Renal pelvis (tissue), 1 donor: ENCODE measurements at regions not wholly inside any gene's neighbourhood (a gene's known extent, or its start where the extent isn't known, plus 50 kb on each side); places are given as distances from the start of the nearest gene placed in this dataset.

ENCODE experiments used
- DNase-seq: peaks from one replicate; pipeline ENCODE4 v3.0.0-alpha.2; 2013

DNA sequence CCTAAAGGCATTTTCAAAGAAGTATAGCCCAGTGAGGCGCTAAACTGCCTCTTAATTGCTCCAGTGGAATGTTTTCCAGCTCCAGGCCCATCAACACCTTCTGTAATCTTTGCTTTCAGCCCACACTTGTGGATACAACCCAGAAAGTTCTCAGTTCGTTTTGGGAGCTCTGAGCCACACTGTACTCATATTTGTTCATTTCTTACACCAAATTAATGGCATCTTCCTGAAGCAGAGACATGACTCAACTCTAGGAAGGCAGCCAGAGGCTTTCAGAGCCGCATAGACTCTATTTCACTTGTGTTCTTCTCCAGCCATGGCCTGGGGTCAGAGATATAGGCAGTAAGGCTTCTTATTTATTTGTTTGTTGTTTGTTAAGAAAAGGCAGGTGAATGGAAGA, 175.5 kb upstream of the NCAM1 start:
- DNase-seq = no peak

GRCh38 chr11:112786196-112786595, 175.0 kb upstream of the NCAM1 start:
- DNase-seq = no peak

DNA sequence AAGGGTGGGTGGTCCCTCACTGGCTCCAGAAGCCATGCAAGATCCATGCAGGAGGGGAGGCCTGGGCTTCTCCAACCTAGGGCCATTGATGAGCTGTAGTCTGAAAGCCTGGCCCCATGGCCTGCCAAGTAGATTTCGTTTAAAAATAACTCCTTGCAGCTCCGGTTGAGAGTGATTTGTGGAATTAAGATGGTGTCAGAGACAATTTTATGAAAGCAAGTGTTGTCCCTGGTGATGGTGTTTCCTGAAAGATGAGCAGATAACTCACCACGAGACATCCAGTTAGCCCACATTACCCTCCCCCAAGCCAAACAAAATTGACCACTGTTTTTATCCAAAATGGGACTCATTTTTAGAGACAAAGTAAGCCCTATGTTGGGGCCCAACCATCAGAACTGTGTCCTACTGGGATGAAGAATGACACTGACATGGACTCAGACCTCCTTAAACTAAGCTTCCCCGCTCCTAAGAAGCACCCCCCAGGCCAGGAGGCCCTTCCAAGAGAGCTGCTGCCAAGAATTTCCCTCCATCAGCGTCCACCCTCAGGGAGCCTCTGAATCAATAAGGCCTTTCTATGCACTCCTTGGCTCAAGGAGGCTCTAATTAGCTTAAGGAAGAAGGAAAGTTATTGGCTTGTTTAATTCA, 174.2 kb upstream of the NCAM1 start:
- no peak for DNase-seq

- DNase-seq = no peak
These were observed 171.7 kb upstream of the NCAM1 start for GRCh38 chr11:112789481-112789880.

- no peak for DNase-seq
These were observed 170.9 kb upstream of the NCAM1 start for GRCh38 chr11:112790286-112790685.

- DNase-seq = no peak
These were observed 169.2 kb upstream of the NCAM1 start for GRCh38 chr11:112792070-112792469.

GRCh38 chr11:112793416-112793815, 167.8 kb upstream of the NCAM1 start:
- DNase-seq = no peak

DNA sequence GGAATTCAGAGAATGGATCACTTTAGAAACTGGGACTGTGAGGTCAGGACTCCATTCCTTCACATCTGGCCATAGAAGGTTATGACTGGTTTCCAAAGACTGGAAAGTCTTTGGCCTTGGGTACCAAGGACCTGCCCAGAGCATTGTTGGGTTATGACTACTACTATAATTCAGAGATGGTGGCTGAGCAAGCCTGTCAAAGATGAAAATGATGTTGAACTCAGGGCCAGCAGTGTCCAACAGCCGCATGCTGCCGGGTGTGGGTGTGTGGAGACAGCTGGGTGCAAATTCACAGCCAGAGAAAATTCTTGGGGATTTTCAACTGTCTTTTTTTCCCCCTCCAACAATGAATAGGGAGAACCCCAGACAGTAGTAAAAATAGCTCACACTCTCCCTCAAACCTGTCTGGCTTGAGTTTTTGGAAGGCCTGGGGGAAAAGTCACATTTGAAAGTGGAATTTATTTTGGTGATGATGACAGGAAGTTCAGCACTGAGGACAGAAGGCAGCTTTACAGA, 166.8 kb upstream of the NCAM1 start:
- DNase-seq = no peak

DNA sequence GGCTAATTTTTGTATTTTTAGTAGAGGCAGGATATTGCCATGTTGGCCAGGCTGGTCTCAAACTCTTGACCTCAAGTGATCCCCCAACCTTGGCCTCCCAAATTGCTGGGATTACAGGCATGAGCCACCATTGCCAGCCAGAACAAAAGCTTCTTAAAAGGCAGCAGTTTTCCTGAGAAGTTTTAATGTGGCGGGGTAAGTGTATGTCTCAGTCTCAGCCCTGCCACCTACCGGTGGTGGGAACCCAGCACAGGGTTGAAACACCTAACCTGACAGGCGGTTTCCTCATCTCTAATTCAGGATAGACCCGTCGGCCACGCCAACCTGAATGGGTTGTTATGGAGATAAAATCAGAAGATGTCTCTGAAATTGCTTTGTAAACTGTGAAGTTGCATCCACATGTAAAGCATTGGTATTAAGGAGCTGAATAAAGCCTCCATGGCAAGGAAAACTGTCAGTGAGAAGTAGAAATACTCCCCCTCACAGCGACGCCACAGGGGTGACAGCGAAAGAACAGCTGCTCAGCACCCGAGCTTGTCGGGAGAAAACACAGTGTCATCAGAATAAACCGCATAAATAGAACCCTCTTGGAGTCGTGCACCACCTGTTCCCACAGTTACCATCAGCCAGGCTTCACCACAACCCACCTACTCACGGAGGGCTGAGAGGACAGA, 165.9 kb upstream of the NCAM1 start:
- peak; percentile 49 for DNase-seq

- DNase-seq = peak; percentile 88
These were observed 165.1 kb upstream of the NCAM1 start for GRCh38 chr11:112795911-112796649.

- peak; percentile 89 for DNase-seq
These were observed 164.1 kb upstream of the NCAM1 start for GRCh38 chr11:112797092-112797491.

- DNase-seq = peak; percentile 63
These were observed 163.4 kb upstream of the NCAM1 start for GRCh38 chr11:112797648-112798293.

GRCh38 chr11:112801025-112801816, 160.0 kb upstream of the NCAM1 start:
- no peak for DNase-seq

GRCh38 chr11:112801817-112802088, 159.5 kb upstream of the NCAM1 start:
- no peak for DNase-seq

- peak; percentile 26 for DNase-seq
These were observed 155.6 kb upstream of the NCAM1 start for GRCh38 chr11:112805658-112806057.

- DNase-seq = no peak
These were observed 155.0 kb upstream of the NCAM1 start for GRCh38 chr11:112806256-112806655.

DNA sequence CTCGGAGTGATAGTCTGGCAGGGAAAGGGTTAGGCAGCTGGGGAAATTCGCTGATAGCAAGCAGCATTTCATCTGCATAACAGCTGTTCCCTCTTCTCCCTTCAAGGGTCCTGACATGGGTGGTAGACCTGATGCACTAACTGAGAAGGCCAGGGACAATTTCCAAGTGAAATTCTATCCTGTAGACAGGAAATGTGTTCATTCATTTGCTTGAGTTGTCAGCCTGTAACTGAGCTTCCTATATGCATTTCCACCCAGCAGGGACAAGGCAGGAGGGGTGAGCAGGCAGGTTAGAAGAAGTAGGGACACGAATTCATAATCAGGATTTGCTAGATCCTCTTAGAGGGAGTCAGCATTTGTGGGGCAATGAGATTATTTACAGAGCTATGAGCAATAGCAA, 154.3 kb upstream of the NCAM1 start:
- peak; percentile 78 for DNase-seq

- no peak for DNase-seq
These were observed 151.8 kb upstream of the NCAM1 start for GRCh38 chr11:112809429-112809828.

- DNase-seq = no peak
These were observed 150.3 kb upstream of the NCAM1 start for GRCh38 chr11:112810951-112811350.

GRCh38 chr11:112811783-112812182, 149.4 kb upstream of the NCAM1 start:
- no peak for DNase-seq

DNA sequence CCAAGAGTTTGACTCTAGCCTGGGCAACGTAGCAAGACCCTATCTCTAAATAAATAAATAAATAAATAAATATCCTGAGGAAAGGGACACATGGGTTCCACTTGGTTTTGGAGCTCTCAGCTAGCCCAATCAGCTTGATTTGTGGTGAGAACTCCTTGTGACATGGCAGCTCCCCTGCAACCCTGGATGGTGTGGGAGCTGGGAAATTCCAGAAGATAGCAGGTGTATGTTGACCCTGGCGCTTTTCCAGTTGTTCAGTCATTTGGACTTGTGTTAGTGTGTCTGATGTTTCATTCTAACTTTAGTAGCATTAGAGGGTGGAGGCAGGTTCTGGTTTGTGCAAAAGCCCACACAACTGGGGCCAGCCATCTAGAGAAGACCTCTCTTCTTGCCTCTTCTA, 148.5 kb upstream of the NCAM1 start:
- no peak for DNase-seq

- DNase-seq = no peak
These were observed 147.1 kb upstream of the NCAM1 start for GRCh38 chr11:112814168-112814567.
